Neuronal stem cell (in vitro differentiated cells): ENCODE measurements at regions not wholly inside any gene's neighbourhood (a gene's known extent, or its start where the extent isn't known, plus 50 kb on each side); places are given as distances from the start of the nearest gene placed in this dataset.

ENCODE experiments used
- DNase-seq: peaks from one replicate; pipeline ENCODE4 v3.0.0-alpha.2; 2013; ENCODE audit warnings: low spot score
- H2AFZ ChIP-seq: one replicate; pipeline ENCODE4 v1.6.1; 2013; ENCODE audit warnings: mild to moderate bottlenecking, low read length, inconsistent platforms
- H2AK5ac ChIP-seq: 2 replicates; pipeline ENCODE4 v1.6.1; 2013; ENCODE audit warnings: low read depth, mild to moderate bottlenecking, inconsistent platforms, low read length, moderate library complexity, mixed read lengths
- H2BK120ac ChIP-seq: 2 replicates; pipeline ENCODE4 v1.6.1; 2013; ENCODE audit warnings: low read depth, mild to moderate bottlenecking, inconsistent platforms, low read length, moderate library complexity, mixed read lengths
- H2BK12ac ChIP-seq: one replicate; pipeline ENCODE4 v1.6.1; 2013; ENCODE audit warnings: low read length, inconsistent platforms
- H2BK15ac ChIP-seq: 2 replicates; pipeline ENCODE4 v1.6.1; 2013; ENCODE audit warnings: mild to moderate bottlenecking, low read length, inconsistent platforms, mixed read lengths
- H2BK5ac ChIP-seq: one replicate; pipeline ENCODE4 v1.6.1; 2013; ENCODE audit warnings: inconsistent platforms, mild to moderate bottlenecking, low read length, moderate library complexity
- H3K14ac ChIP-seq: one replicate; pipeline ENCODE4 v1.6.1; 2013; ENCODE audit warnings: low read length, inconsistent platforms
- H3K18ac ChIP-seq: 2 replicates; pipeline ENCODE4 v1.6.1; 2013; ENCODE audit warnings: low read length, inconsistent platforms
- H3K23ac ChIP-seq: 2 replicates; pipeline ENCODE4 v1.6.1; 2013; ENCODE audit warnings: low read depth, mild to moderate bottlenecking, mixed read lengths, low read length, inconsistent platforms; ENCODE audit not compliant: poor library complexity
- H3K27ac ChIP-seq: replicated peaks from 3 replicates; pipeline ENCODE4 v1.5.1; 2013; ENCODE audit warnings: low read length, inconsistent platforms
- H3K27me3 ChIP-seq, 3 experiments: 2 replicates each; pipeline ENCODE4 v1.6.1; 2013; ENCODE audit warnings: low read length in 3 of 3, mild to moderate bottlenecking in 2 of 3, inconsistent platforms in 1 of 3, low read depth in 1 of 3, mixed read lengths in 1 of 3, moderate library complexity in 1 of 3; ENCODE audit not compliant: control insufficient read depth in 3 of 3, insufficient read depth in 3 of 3
- H3K36me3 ChIP-seq, 2 donors: replicated peaks in 1 of 2; 2 replicates each; pipeline ENCODE4 v1.6.1; 2013; ENCODE audit warnings: low read length in 2 of 2; ENCODE audit not compliant: control insufficient read depth in 2 of 2, insufficient read depth in 2 of 2
- H3K4ac ChIP-seq: 2 replicates; pipeline ENCODE4 v1.6.1; 2013; ENCODE audit warnings: inconsistent platforms, mild to moderate bottlenecking, low read length, moderate library complexity
- H3K4me1 ChIP-seq, 2 donors: 1 replicate in 1 of 2; 2 replicates in 1 of 2; pipeline ENCODE4 v1.6.1; 2013; ENCODE audit warnings: low read length in 2 of 2, low read depth in 1 of 2; ENCODE audit not compliant: control insufficient read depth in 2 of 2, insufficient read depth in 1 of 2
- H3K4me2 ChIP-seq: one replicate; pipeline ENCODE4 v1.6.1; 2013; ENCODE audit warnings: mild to moderate bottlenecking, low read length, inconsistent platforms; ENCODE audit not compliant: insufficient read depth, poor library complexity, severe bottlenecking
- H3K4me3 ChIP-seq, 2 donors: 2 replicates each; pipeline ENCODE4 v1.5.1; 2013; ENCODE audit warnings: low read length in 2 of 2, mild to moderate bottlenecking in 2 of 2, inconsistent platforms in 1 of 2, moderate library complexity in 1 of 2
- H3K79me1 ChIP-seq: one replicate; pipeline ENCODE4 v1.6.1; 2013; ENCODE audit warnings: low read depth, mild to moderate bottlenecking, inconsistent platforms, low read length, moderate library complexity
- H3K9ac ChIP-seq: one replicate; pipeline ENCODE4 v1.6.1; 2013; ENCODE audit warnings: mild to moderate bottlenecking, low read depth, low read length, inconsistent platforms; ENCODE audit not compliant: poor library complexity
- H3K9me3 ChIP-seq, 2 donors: replicated peaks in 1 of 2; 2 replicates each; pipeline versions ENCODE3 to v1.6.1; 2013; ENCODE audit warnings: low read length in 2 of 2, mild to moderate bottlenecking in 2 of 2, inconsistent platforms in 1 of 2, low read depth in 1 of 2, mixed read lengths in 1 of 2, moderate library complexity in 1 of 2; ENCODE audit not compliant: control insufficient read depth in 2 of 2, insufficient read depth in 1 of 2
- H4K8ac ChIP-seq: one replicate; pipeline ENCODE4 v1.6.1; 2013; ENCODE audit warnings: low read depth, mild to moderate bottlenecking, inconsistent platforms, low read length, moderate library complexity
- H4K91ac ChIP-seq: one replicate; pipeline ENCODE4 v1.6.1; 2013; ENCODE audit warnings: low read length, low read depth, mild to moderate bottlenecking, inconsistent platforms; ENCODE audit not compliant: poor library complexity
- WGBS, 2 donors: extraction: QIAGEN DNeasy Blood & Tissue Kit; methylation state at CpG; one replicate each; pipeline ENCODE4 v1.1.7; 2013; ENCODE audit warnings: missing lambda C conversion rate in 2 of 2, mixed read lengths in 1 of 2; ENCODE audit not compliant: insufficient read length in 2 of 2, insufficient replicate concordance in 1 of 2; ENCODE audit errors: extremely low coverage in 2 of 2; 5-methylcytosine and 5-hydroxymethylcytosine counted together

GRCh38 chr1:37342736-37343135 lies 131.6 kb upstream of the ZC3H12A start:
- Histone ChIP-seq H2AK5ac (no peak overlapping the region), H4K91ac (no peak overlapping the region), H3K27me3 (no peaks in the 10 kb centered on the region), H2BK12ac (no peak overlapping the region), H3K27ac (no peak overlapping the region), H2BK120ac (no peak overlapping the region), H2BK15ac (no peak overlapping the region), H4K8ac (no peak overlapping the region), H2BK5ac (no peak overlapping the region), H3K4me1 (peaks cover 0 to 6% of the 10 kb centered on the region in 2 donors), H2AFZ (no peak overlapping the region), H3K79me1 (no peaks in the 10 kb centered on the region), H3K9me3 (no peaks in the 10 kb centered on the region), H3K4me3 (no peak overlapping the region), H3K14ac (no peak overlapping the region), H3K36me3 (no peaks in the 10 kb centered on the region), H3K4ac (no peak overlapping the region), H3K18ac (no peak overlapping the region), H3K23ac (no peak overlapping the region), H3K4me2 (no peak overlapping the region), H3K9ac (no peak overlapping the region)
- DNase-seq, result no peak
- WGBS, 2 donors, result no CpG with 5 or more reads among the region's 6 CpGs

- H3K79me1 ChIP-seq, result no peaks in the 10 kb centered on the region
- H4K91ac ChIP-seq, result no peak overlapping the region
- H2AFZ ChIP-seq, result no peak overlapping the region
- no peaks in the 10 kb centered on the region for H3K27me3 ChIP-seq
- H3K4me1 ChIP-seq, result peaks cover 0 to 6% of the 10 kb centered on the region in 2 donors
- H3K9me3 ChIP-seq, result no peaks in the 10 kb centered on the region
- H2AK5ac ChIP-seq, result no peak overlapping the region
- H3K4ac ChIP-seq, result no peak overlapping the region
- H3K18ac ChIP-seq, result no peak overlapping the region
- no peak overlapping the region for H2BK120ac ChIP-seq
- no peak overlapping the region for H3K4me2 ChIP-seq
- no peaks in the 10 kb centered on the region for H3K36me3 ChIP-seq
- H3K23ac ChIP-seq, result no peak overlapping the region
- H4K8ac ChIP-seq, result no peak overlapping the region
- WGBS, 2 donors, result no CpG with 5 or more reads among the region's 8 CpGs
- DNase-seq, result no peak
- H3K9ac ChIP-seq, result no peak overlapping the region
- H3K27ac ChIP-seq, result no peak overlapping the region
- no peak overlapping the region for H2BK15ac ChIP-seq
- no peak overlapping the region for H3K14ac ChIP-seq
- H3K4me3 ChIP-seq, result no peak overlapping the region
- H2BK12ac ChIP-seq, result no peak overlapping the region
- no peak overlapping the region for H2BK5ac ChIP-seq
Observed at GRCh38 chr1:37347104-37347649, 127.2 kb upstream of the ZC3H12A start.

DNA sequence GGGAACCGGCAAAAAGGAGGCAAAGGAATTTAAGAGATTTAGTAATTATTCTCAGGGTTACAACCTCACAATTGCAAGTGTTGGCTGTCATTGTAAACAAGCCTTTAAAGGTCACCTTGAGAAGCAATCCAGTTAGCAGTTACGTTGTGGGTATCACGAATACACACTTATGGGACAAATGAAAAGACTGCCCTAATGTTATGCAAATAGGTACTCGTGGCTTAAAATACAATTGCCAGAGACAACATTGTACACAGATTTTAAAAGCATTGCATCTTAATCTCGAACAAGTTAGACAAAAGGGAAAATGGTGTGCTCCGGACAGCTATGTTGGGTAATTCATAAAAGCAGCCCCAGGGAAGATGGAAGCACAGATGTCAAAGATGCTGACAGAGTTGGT lies 120.5 kb upstream of the ZC3H12A start:
- H2AK5ac ChIP-seq, result no peak overlapping the region
- no peak overlapping the region for H2BK120ac ChIP-seq
- H3K4me3 ChIP-seq, result no peak overlapping the region
- H4K8ac ChIP-seq, result no peak overlapping the region
- H4K91ac ChIP-seq, result no peak overlapping the region
- peaks cover 0 to 4% (median 0%) of the 10 kb centered on the region in 3 experiments for H3K27me3 ChIP-seq
- H3K4me1 ChIP-seq, result no peaks in the 10 kb centered on the region
- H3K23ac ChIP-seq, result no peak overlapping the region
- no peak overlapping the region for H3K14ac ChIP-seq
- no CpG with 5 or more reads among the region's 6 CpGs for WGBS, 2 donors
- no peak overlapping the region for H2BK15ac ChIP-seq
- H2BK12ac ChIP-seq, result no peak overlapping the region
- H3K36me3 ChIP-seq, result no peaks in the 10 kb centered on the region
- no peak overlapping the region for H3K18ac ChIP-seq
- H3K4me2 ChIP-seq, result no peak overlapping the region
- H3K9ac ChIP-seq, result no peak overlapping the region
- no peaks in the 10 kb centered on the region for H3K9me3 ChIP-seq
- no peak for DNase-seq
- no peak overlapping the region for H2AFZ ChIP-seq
- H3K79me1 ChIP-seq, result no peaks in the 10 kb centered on the region
- no peak overlapping the region for H3K27ac ChIP-seq
- H2BK5ac ChIP-seq, result no peak overlapping the region
- H3K4ac ChIP-seq, result no peak overlapping the region

- H3K36me3 ChIP-seq, result no peaks in the 10 kb centered on the region
- H2AK5ac ChIP-seq, result no peak overlapping the region
- no peak overlapping the region for H3K4me3 ChIP-seq
- no peak overlapping the region for H2BK12ac ChIP-seq
- no peak overlapping the region for H2BK15ac ChIP-seq
- peaks cover 0 to 7% (median 0%) of the 10 kb centered on the region in 3 experiments for H3K27me3 ChIP-seq
- no peak overlapping the region for H4K91ac ChIP-seq
- H3K23ac ChIP-seq, result no peak overlapping the region
- no peak overlapping the region for H3K27ac ChIP-seq
- no peak overlapping the region for H2AFZ ChIP-seq
- H4K8ac ChIP-seq, result no peak overlapping the region
- H3K9ac ChIP-seq, result no peak overlapping the region
- no peak overlapping the region for H3K4me2 ChIP-seq
- no CpG with 5 or more reads among the region's 7 CpGs for WGBS, 2 donors
- no peak overlapping the region for H2BK120ac ChIP-seq
- no peaks in the 10 kb centered on the region for H3K79me1 ChIP-seq
- no peak overlapping the region for H3K4ac ChIP-seq
- no peak overlapping the region for H2BK5ac ChIP-seq
- no peaks in the 10 kb centered on the region for H3K4me1 ChIP-seq
- H3K18ac ChIP-seq, result no peak overlapping the region
- H3K14ac ChIP-seq, result no peak overlapping the region
- DNase-seq, result no peak
- no peaks in the 10 kb centered on the region for H3K9me3 ChIP-seq
Observed at GRCh38 chr1:37354876-37355650, 119.3 kb upstream of the ZC3H12A start.
